Neuronal stem cell (in vitro differentiated cells): ENCODE measurements at regions not wholly inside any gene's neighbourhood (a gene's known extent, or its start where the extent isn't known, plus 50 kb on each side); places are given as distances from the start of the nearest gene placed in this dataset.

Experiments
- DNase-seq: peaks from one replicate; pipeline ENCODE4 v3.0.0-alpha.2; 2013; ENCODE audit warnings: low spot score
- H2AFZ ChIP-seq: one replicate; pipeline ENCODE4 v1.6.1; 2013; ENCODE audit warnings: mild to moderate bottlenecking, low read length, inconsistent platforms
- H2AK5ac ChIP-seq: 2 replicates; pipeline ENCODE4 v1.6.1; 2013; ENCODE audit warnings: low read depth, mild to moderate bottlenecking, inconsistent platforms, low read length, moderate library complexity, mixed read lengths
- H2BK120ac ChIP-seq: 2 replicates; pipeline ENCODE4 v1.6.1; 2013; ENCODE audit warnings: low read depth, mild to moderate bottlenecking, inconsistent platforms, low read length, moderate library complexity, mixed read lengths
- H2BK12ac ChIP-seq: one replicate; pipeline ENCODE4 v1.6.1; 2013; ENCODE audit warnings: low read length, inconsistent platforms
- H2BK15ac ChIP-seq: 2 replicates; pipeline ENCODE4 v1.6.1; 2013; ENCODE audit warnings: mild to moderate bottlenecking, low read length, inconsistent platforms, mixed read lengths
- H2BK5ac ChIP-seq: one replicate; pipeline ENCODE4 v1.6.1; 2013; ENCODE audit warnings: inconsistent platforms, mild to moderate bottlenecking, low read length, moderate library complexity
- H3K14ac ChIP-seq: one replicate; pipeline ENCODE4 v1.6.1; 2013; ENCODE audit warnings: low read length, inconsistent platforms
- H3K18ac ChIP-seq: 2 replicates; pipeline ENCODE4 v1.6.1; 2013; ENCODE audit warnings: low read length, inconsistent platforms
- H3K23ac ChIP-seq: 2 replicates; pipeline ENCODE4 v1.6.1; 2013; ENCODE audit warnings: low read depth, mild to moderate bottlenecking, mixed read lengths, low read length, inconsistent platforms; ENCODE audit not compliant: poor library complexity
- H3K27ac ChIP-seq: replicated peaks from 3 replicates; pipeline ENCODE4 v1.5.1; 2013; ENCODE audit warnings: low read length, inconsistent platforms
- H3K27me3 ChIP-seq, 3 experiments: 2 replicates each; pipeline ENCODE4 v1.6.1; 2013; ENCODE audit warnings: low read length in 3 of 3, mild to moderate bottlenecking in 2 of 3, inconsistent platforms in 1 of 3, low read depth in 1 of 3, mixed read lengths in 1 of 3, moderate library complexity in 1 of 3; ENCODE audit not compliant: control insufficient read depth in 3 of 3, insufficient read depth in 3 of 3
- H3K36me3 ChIP-seq, 2 donors: replicated peaks in 1 of 2; 2 replicates each; pipeline ENCODE4 v1.6.1; 2013; ENCODE audit warnings: low read length in 2 of 2; ENCODE audit not compliant: control insufficient read depth in 2 of 2, insufficient read depth in 2 of 2
- H3K4ac ChIP-seq: 2 replicates; pipeline ENCODE4 v1.6.1; 2013; ENCODE audit warnings: inconsistent platforms, mild to moderate bottlenecking, low read length, moderate library complexity
- H3K4me1 ChIP-seq, 2 donors: 1 replicate in 1 of 2; 2 replicates in 1 of 2; pipeline ENCODE4 v1.6.1; 2013; ENCODE audit warnings: low read length in 2 of 2, low read depth in 1 of 2; ENCODE audit not compliant: control insufficient read depth in 2 of 2, insufficient read depth in 1 of 2
- H3K4me2 ChIP-seq: one replicate; pipeline ENCODE4 v1.6.1; 2013; ENCODE audit warnings: mild to moderate bottlenecking, low read length, inconsistent platforms; ENCODE audit not compliant: insufficient read depth, poor library complexity, severe bottlenecking
- H3K4me3 ChIP-seq, 2 donors: 2 replicates each; pipeline ENCODE4 v1.5.1; 2013; ENCODE audit warnings: low read length in 2 of 2, mild to moderate bottlenecking in 2 of 2, inconsistent platforms in 1 of 2, moderate library complexity in 1 of 2
- H3K79me1 ChIP-seq: one replicate; pipeline ENCODE4 v1.6.1; 2013; ENCODE audit warnings: low read depth, mild to moderate bottlenecking, inconsistent platforms, low read length, moderate library complexity
- H3K9ac ChIP-seq: one replicate; pipeline ENCODE4 v1.6.1; 2013; ENCODE audit warnings: mild to moderate bottlenecking, low read depth, low read length, inconsistent platforms; ENCODE audit not compliant: poor library complexity
- H3K9me3 ChIP-seq, 2 donors: replicated peaks in 1 of 2; 2 replicates each; pipeline versions ENCODE3 to v1.6.1; 2013; ENCODE audit warnings: low read length in 2 of 2, mild to moderate bottlenecking in 2 of 2, inconsistent platforms in 1 of 2, low read depth in 1 of 2, mixed read lengths in 1 of 2, moderate library complexity in 1 of 2; ENCODE audit not compliant: control insufficient read depth in 2 of 2, insufficient read depth in 1 of 2
- H4K8ac ChIP-seq: one replicate; pipeline ENCODE4 v1.6.1; 2013; ENCODE audit warnings: low read depth, mild to moderate bottlenecking, inconsistent platforms, low read length, moderate library complexity
- H4K91ac ChIP-seq: one replicate; pipeline ENCODE4 v1.6.1; 2013; ENCODE audit warnings: low read length, low read depth, mild to moderate bottlenecking, inconsistent platforms; ENCODE audit not compliant: poor library complexity
- WGBS, 2 donors: extraction: QIAGEN DNeasy Blood & Tissue Kit; methylation state at CpG; one replicate each; pipeline ENCODE4 v1.1.7; 2013; ENCODE audit warnings: missing lambda C conversion rate in 2 of 2, mixed read lengths in 1 of 2; ENCODE audit not compliant: insufficient read length in 2 of 2, insufficient replicate concordance in 1 of 2; ENCODE audit errors: extremely low coverage in 2 of 2; 5-methylcytosine and 5-hydroxymethylcytosine counted together

- H3K27me3 ChIP-seq, result no peaks in the 10 kb centered on the region
- no peak overlapping the region for H4K91ac ChIP-seq
- H3K23ac ChIP-seq, result no peak overlapping the region
- no peak overlapping the region for H2BK12ac ChIP-seq
- no peak overlapping the region for H2AK5ac ChIP-seq
- no peak overlapping the region for H3K27ac ChIP-seq
- no peak overlapping the region for H3K4me2 ChIP-seq
- no peaks in the 10 kb centered on the region for H3K9me3 ChIP-seq
- H3K36me3 ChIP-seq, result peaks cover 0 to 2% of the 10 kb centered on the region in 2 donors
- no peak overlapping the region for H2BK5ac ChIP-seq
- H3K14ac ChIP-seq, result no peak overlapping the region
- no peak for DNase-seq
- H3K4ac ChIP-seq, result no peak overlapping the region
- H3K4me1 ChIP-seq, result no peaks in the 10 kb centered on the region
- no peak overlapping the region for H3K18ac ChIP-seq
- H4K8ac ChIP-seq, result no peak overlapping the region
- H2AFZ ChIP-seq, result no peak overlapping the region
- no peaks in the 10 kb centered on the region for H3K79me1 ChIP-seq
- no peak overlapping the region for H3K9ac ChIP-seq
- no peak overlapping the region for H2BK15ac ChIP-seq
- H3K4me3 ChIP-seq, result no peak overlapping the region
- no peak overlapping the region for H2BK120ac ChIP-seq
Measured at GRCh38 chr11:111444040-111444439, 65.0 kb upstream of the POU2AF1 start.

- Histone ChIP-seq H3K23ac (no peak overlapping the region), H3K18ac (peak overlapping the region; percentile 11), H2BK12ac (no peak overlapping the region), H3K9me3 (no peaks in the 10 kb centered on the region), H2BK5ac (no peak overlapping the region), H3K79me1 (no peaks in the 10 kb centered on the region), H3K36me3 (peaks cover 0 to 2% of the 10 kb centered on the region in 2 donors), H4K91ac (no peak overlapping the region), H3K4me1 (peaks cover 0 to under 1% of the 10 kb centered on the region in 2 donors), H3K27ac (no peak overlapping the region), H3K4ac (no peak overlapping the region), H3K4me3 (no peak overlapping the region), H3K4me2 (no peak overlapping the region), H4K8ac (no peak overlapping the region), H2BK15ac (no peak overlapping the region), H3K9ac (no peak overlapping the region), H3K27me3 (no peaks in the 10 kb centered on the region), H2BK120ac (no peak overlapping the region), H3K14ac (no peak overlapping the region), H2AFZ (no peak overlapping the region), H2AK5ac (no peak overlapping the region)
- DNase-seq, result no peak
- WGBS, 2 donors, result no CpG with 5 or more reads among the region's 7 CpGs
Measured at GRCh38 chr11:111443640-111444039, 64.6 kb upstream of the POU2AF1 start.

DNA sequence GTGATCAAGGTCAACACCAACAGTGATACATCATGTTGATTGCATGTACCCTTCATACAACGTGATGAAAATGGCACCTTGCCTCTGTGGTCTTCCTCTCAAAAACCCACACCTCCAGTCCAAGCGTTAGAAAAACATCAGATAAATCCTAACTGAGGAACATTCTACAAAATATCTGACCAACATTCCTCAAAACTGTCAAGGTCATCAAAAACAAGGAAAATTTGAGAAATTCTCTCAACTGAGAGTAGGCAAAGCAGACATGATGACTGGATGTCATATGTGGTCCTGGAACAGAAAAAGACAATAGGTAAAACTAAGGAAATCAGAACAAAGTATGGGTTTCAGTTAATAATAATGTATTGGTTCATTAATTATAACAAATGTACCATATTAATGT lies 64.0 kb upstream of the POU2AF1 start:
- no peak for DNase-seq
- no peak overlapping the region for H4K91ac ChIP-seq
- no peak overlapping the region for H2BK15ac ChIP-seq
- H2BK5ac ChIP-seq, result no peak overlapping the region
- no peak overlapping the region for H3K4me3 ChIP-seq
- no peaks in the 10 kb centered on the region for H3K9me3 ChIP-seq
- no peaks in the 10 kb centered on the region for H3K79me1 ChIP-seq
- H3K27ac ChIP-seq, result no peak overlapping the region
- H2AFZ ChIP-seq, result no peak overlapping the region
- no peak overlapping the region for H2BK120ac ChIP-seq
- H3K14ac ChIP-seq, result no peak overlapping the region
- H3K18ac ChIP-seq, result no peak overlapping the region
- peaks cover 0 to 2% of the 10 kb centered on the region in 2 donors for H3K36me3 ChIP-seq
- no peaks in the 10 kb centered on the region for H3K27me3 ChIP-seq
- H3K9ac ChIP-seq, result no peak overlapping the region
- H2AK5ac ChIP-seq, result no peak overlapping the region
- no peak overlapping the region for H3K4ac ChIP-seq
- no peak overlapping the region for H4K8ac ChIP-seq
- no peak overlapping the region for H2BK12ac ChIP-seq
- H3K23ac ChIP-seq, result no peak overlapping the region
- WGBS, 2 donors, result no CpG with 5 or more reads among the region's 2 CpGs
- no peak overlapping the region for H3K4me2 ChIP-seq
- H3K4me1 ChIP-seq, result peaks cover 0 to 1% of the 10 kb centered on the region in 2 donors

DNA sequence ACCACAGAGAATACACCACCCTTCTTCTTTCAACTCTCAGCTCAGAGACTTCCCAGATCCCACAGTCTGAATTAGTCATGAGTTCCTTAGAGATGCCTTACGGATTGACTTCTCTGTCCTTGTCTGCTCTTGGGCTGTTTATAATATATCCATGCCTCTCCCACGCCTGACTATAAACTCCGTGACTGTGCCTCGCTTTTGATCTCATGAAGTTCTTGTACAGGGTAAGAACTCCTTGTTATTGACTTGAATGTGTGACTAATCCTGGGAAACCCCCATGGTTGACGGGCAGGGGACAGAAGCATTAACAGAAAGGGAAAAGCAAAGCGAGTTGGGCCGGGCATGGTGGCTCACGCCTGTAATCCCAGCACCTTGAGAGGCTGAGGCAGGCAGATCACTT lies 62.4 kb upstream of the POU2AF1 start:
- no peak overlapping the region for H3K9ac ChIP-seq
- H3K27me3 ChIP-seq, result no peaks in the 10 kb centered on the region
- H3K9me3 ChIP-seq, result no peaks in the 10 kb centered on the region
- H3K4me2 ChIP-seq, result no peak overlapping the region
- no peak overlapping the region for H2AK5ac ChIP-seq
- H3K23ac ChIP-seq, result no peak overlapping the region
- H4K91ac ChIP-seq, result no peak overlapping the region
- H3K36me3 ChIP-seq, result peaks cover 0 to 2% of the 10 kb centered on the region in 2 donors
- H3K79me1 ChIP-seq, result no peaks in the 10 kb centered on the region
- no peak overlapping the region for H2BK12ac ChIP-seq
- H3K27ac ChIP-seq, result no peak overlapping the region
- H3K4ac ChIP-seq, result no peak overlapping the region
- H2BK5ac ChIP-seq, result no peak overlapping the region
- H3K14ac ChIP-seq, result no peak overlapping the region
- no peak for DNase-seq
- H3K4me1 ChIP-seq, result peaks cover 0 to 4% of the 10 kb centered on the region in 2 donors
- H2BK120ac ChIP-seq, result no peak overlapping the region
- H2BK15ac ChIP-seq, result no peak overlapping the region
- no CpG with 5 or more reads among the region's 8 CpGs for WGBS, 2 donors
- H3K18ac ChIP-seq, result no peak overlapping the region
- H3K4me3 ChIP-seq, result no peak overlapping the region
- no peak overlapping the region for H4K8ac ChIP-seq
- no peak overlapping the region for H2AFZ ChIP-seq
